ENCODE measurements at regions not wholly inside any gene's neighbourhood (a gene's known extent, or its start where the extent isn't known, plus 50 kb on each side); places are given as distances from the start of the nearest gene placed in this dataset.

DNA sequence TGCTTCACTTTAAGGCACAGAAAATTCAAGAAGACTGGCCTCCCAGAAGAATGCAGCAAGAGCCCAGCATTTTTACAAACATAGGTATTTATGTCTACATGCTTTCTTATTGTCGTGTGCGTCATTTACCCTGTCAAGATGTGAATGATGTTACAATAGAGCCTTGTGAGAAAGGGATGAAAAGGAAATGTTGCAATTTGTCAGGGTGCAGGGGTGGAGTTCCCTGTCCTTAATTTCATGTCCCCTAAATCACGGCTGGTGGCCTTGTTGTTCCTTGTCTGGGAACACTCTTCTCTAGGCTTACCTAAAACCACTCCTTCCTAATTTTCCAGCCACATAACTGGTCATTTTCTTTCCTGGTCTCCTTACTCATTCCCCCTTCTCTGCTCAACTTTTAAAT is 194.2 kb downstream of the TXNL1 start:
- FAIRE-seq (no peak), DNase-seq (ENCODE audit: low read depth in 1 of 2, low spot score in 2 of 2) (no peak)
- no peaks in the 10 kb centered on the region for H3K4me1 ChIP-seq (replicated peaks in 1 of 4; ENCODE audit: control insufficient read depth in 3 of 4, insufficient read depth in 4 of 4, low read length in 3 of 4)
- no peak overlapping the region for H2BK20ac ChIP-seq (ENCODE audit: low read length)
- no peak overlapping the region for H2BK15ac ChIP-seq (ENCODE audit: low read length)
- H3K9me3 ChIP-seq (ENCODE audit: insufficient read depth in 2 of 2, low read depth in 1 of 2, low read length in 1 of 2) = no peaks in the 10 kb centered on the region
- H2BK12ac ChIP-seq (ENCODE audit: low read depth, low read length) = no peak overlapping the region
- no peak overlapping the region for H3K56ac ChIP-seq (replicated peaks; ENCODE audit: insufficient read length, low read depth, low read length)
- H2BK5ac ChIP-seq (ENCODE audit: low read depth, low read length) = no peak overlapping the region
- H3K18ac ChIP-seq (ENCODE audit: extremely low read depth, low read length) = no peak overlapping the region
- no peaks in the 10 kb centered on the region for H3K36me3 ChIP-seq (ENCODE audit: control insufficient read depth in 2 of 4, insufficient read depth in 4 of 4, low read length in 3 of 4)
- H3K9ac ChIP-seq (replicated peaks in 1 of 4; ENCODE audit: extremely low read depth in 1 of 4, low read depth in 3 of 4, low read length in 3 of 4) = no peak overlapping the region
- no peak overlapping the region for H4K8ac ChIP-seq (ENCODE audit: extremely low read depth, insufficient read depth, low read length)
- no peak overlapping the region for H3K4me2 ChIP-seq (ENCODE audit: insufficient read depth in 1 of 2, low read depth in 2 of 2, low read length in 2 of 2)
- H2AFZ ChIP-seq (ENCODE audit: low read length) = no peak overlapping the region
- H3K23ac ChIP-seq (ENCODE audit: insufficient read length) = no peak overlapping the region
- H3K14ac ChIP-seq (ENCODE audit: insufficient read length) = no peak overlapping the region
- H3K4ac ChIP-seq (replicated peaks; ENCODE audit: insufficient read length, low read depth, low read length) = no peak overlapping the region
- H3K79me1 ChIP-seq (ENCODE audit: low read depth, low read length) = no peaks in the 10 kb centered on the region
- POLR2A ChIA-PET (ENCODE audit: partially characterized antibody) = no interaction called here
- no peak overlapping the region for H4K91ac ChIP-seq (replicated peaks; ENCODE audit: insufficient read length, low read length)
- H3K27ac ChIP-seq (ENCODE audit: low read depth, low read length) = no peak overlapping the region
- no peak for TF ChIP-seq BACH1 (IDR thresholded peaks at IDR 0.05; ENCODE audit: low read length)
- TF ChIP-seq HDAC6 (IDR thresholded peaks at IDR 0.05; ENCODE audit: low read depth, low read length) = no peak
- TF ChIP-seq EZH2 (IDR thresholded peaks at IDR 0.05; ENCODE audit: low read depth, low read length, severe bottlenecking) = no peak
- TF ChIP-seq CREB1 (IDR thresholded peaks at IDR 0.05) = no peak
- no peak overlapping the region for H4K5ac ChIP-seq (ENCODE audit: insufficient read length, low read depth, low read length)
- H2BK120ac ChIP-seq (replicated peaks; ENCODE audit: low read depth, low read length) = no peak overlapping the region
- WGBS, 2 experiments (ENCODE audit: extremely low coverage in 1 of 2, insufficient coverage in 1 of 2, insufficient read length in 1 of 2, insufficient replicate concordance in 2 of 2, low coverage in 1 of 2, low lambda C conversion rate in 2 of 2, missing lambda C conversion rate in 1 of 2) = 90% methylated on average over 3 of the region's 3 CpGs; no CpG with 5 or more reads in 1 of the 2 experiments
- H3K79me2 ChIP-seq (ENCODE audit: control insufficient read depth in 1 of 2, insufficient read depth in 2 of 2, low read length in 2 of 2) = no peaks in the 10 kb centered on the region
- no peak overlapping the region for H3K4me3 ChIP-seq (ENCODE audit: extremely low read depth in 1 of 4, insufficient read depth in 2 of 4, low read depth in 3 of 4, low read length in 4 of 4)
- H3K23me2 ChIP-seq (ENCODE audit: low read depth, low read length) = no peaks in the 10 kb centered on the region
- H3K27me3 ChIP-seq (replicated peaks in 1 of 4; ENCODE audit: control insufficient read depth in 3 of 4, extremely low read depth in 1 of 4, insufficient read depth in 3 of 4, low read length in 3 of 4) = no peaks in the 10 kb centered on the region; a peak in 1 of 7 replicates
- H2AK5ac ChIP-seq (ENCODE audit: low read depth, low read length) = no peak overlapping the region
- H4K20me1 ChIP-seq (replicated peaks in 1 of 2; ENCODE audit: control insufficient read depth in 1 of 2, insufficient read depth in 2 of 2, low read length in 2 of 2) = no peaks in the 10 kb centered on the region
- CTCF ChIA-PET (ENCODE audit: partially characterized antibody) = interaction anchor here (1.9 kb wide), 1 partner anchor 10 kb away, joined by 8 read pairs; no protein-coding TSS in a partner anchor

Data from H1 (cell line).